Endothelial cell of umbilical vein (primary cell): ENCODE measurements at regions not wholly inside any gene's neighbourhood (a gene's known extent, or its start where the extent isn't known, plus 50 kb on each side); places are given as distances from the start of the nearest gene placed in this dataset.

Experiments used
- BruUV-seq: library from RNA; stranded (reverse); fragments of 400-500 nt; replicated peaks from 2 replicates; lab custom pipeline; 2021; lab: Mats Ljungman, UMichigan
- CTCF ChIA-PET: fragments of 300-600, 350-600 bp; sonication (Branson Sonifier 250); formaldehyde crosslinking; loops from one replicate; lab custom pipeline; 2021; ENCODE audit warnings: antibody characterized with exemption, inconsistent platforms; lab: Charles Lee
- POLR2A ChIA-PET: fragments of 300-600, 350-600 bp; sonication (Branson Sonifier 250); formaldehyde crosslinking; loops from one replicate; lab custom pipeline; 2021; ENCODE audit warnings: antibody characterized with exemption, inconsistent platforms; lab: Charles Lee
- DNase-seq: peaks from one replicate; pipeline ENCODE4 v3.0.0-alpha.2; 2011; ENCODE audit warnings: low read depth, low spot score
- FAIRE-seq: peaks from 2 replicates; lab custom pipeline; 2011; peaks lifted over from hg19 to GRCh38; lab: Jason Lieb, UNC
- H2AFZ ChIP-seq: 2 replicates; pipeline ENCODE4 v1.6.0; 2012; ENCODE audit warnings: low read depth, low read length, control low read depth, inconsistent platforms
- H3K27ac ChIP-seq: 2 replicates; pipeline ENCODE4 v1.5.1; 2011; ENCODE audit warnings: low read depth, mild to moderate bottlenecking, control low read depth, low read length, moderate library complexity; ENCODE audit not compliant: insufficient read depth
- H3K27me3 ChIP-seq, 2 experiments: 2 replicates each; pipeline versions ENCODE4 v1.6.0 to v1.6.1; 2011; ENCODE audit warnings: low read length in 2 of 2, mixed read lengths in 1 of 2; ENCODE audit not compliant: control insufficient read depth in 2 of 2, insufficient read depth in 2 of 2
- H3K36me3 ChIP-seq, 2 experiments: 2 replicates in 1 of 2; 3 replicates in 1 of 2; pipeline ENCODE4 v1.5.1; 2011; ENCODE audit warnings: low read length in 2 of 2, mild to moderate bottlenecking in 1 of 2, moderate library complexity in 1 of 2; ENCODE audit not compliant: control insufficient read depth in 2 of 2, insufficient read depth in 2 of 2; ENCODE audit errors: extremely low read depth in 1 of 2
- H3K4me1 ChIP-seq: 3 replicates; pipeline ENCODE4 v1.5.1; 2011; ENCODE audit warnings: mild to moderate bottlenecking, low read length; ENCODE audit not compliant: control insufficient read depth, insufficient read depth; ENCODE audit errors: extremely low read depth
- H3K4me2 ChIP-seq: 2 replicates; pipeline ENCODE4 v1.6.1; 2011; ENCODE audit warnings: low read length, control low read depth, mixed read lengths; ENCODE audit not compliant: insufficient read depth
- H3K4me3 ChIP-seq, 3 experiments: fragments of 200-600 bp in 1 of 3; sonication (generic), shearing (Covaris generic) in 1 of 3; replicated peaks in 1 of 3; 2 replicates each; pipeline ENCODE4 v1.5.1; 2011 to 2016; ENCODE audit warnings: control low read depth in 3 of 3, low read length in 3 of 3, mild to moderate bottlenecking in 2 of 3, inconsistent platforms in 1 of 3, low read depth in 1 of 3, moderate library complexity in 1 of 3; ENCODE audit not compliant: insufficient read depth in 1 of 3
- H3K79me2 ChIP-seq: 2 replicates; pipeline ENCODE4 v1.6.0; 2012; ENCODE audit warnings: low read length, inconsistent platforms; ENCODE audit not compliant: control insufficient read depth, insufficient read depth
- H3K9ac ChIP-seq: replicated peaks from 2 replicates; pipeline ENCODE3; 2011; ENCODE audit warnings: low read length, control low read depth; ENCODE audit not compliant: insufficient read depth; ENCODE audit errors: extremely low read depth
- H3K9me1 ChIP-seq: replicated peaks from 3 replicates; pipeline ENCODE4 v1.6.0; 2011; ENCODE audit warnings: mild to moderate bottlenecking, low read length; ENCODE audit not compliant: control insufficient read depth, insufficient read depth; ENCODE audit errors: extremely low read depth
- H3K9me3 ChIP-seq: replicated peaks from 2 replicates; pipeline ENCODE4 v1.5.1; 2012; ENCODE audit warnings: low read length, inconsistent platforms; ENCODE audit not compliant: control insufficient read depth, insufficient read depth
- H4K20me1 ChIP-seq: replicated peaks from 2 replicates; pipeline ENCODE3; 2011; ENCODE audit warnings: mild to moderate bottlenecking, low read length; ENCODE audit not compliant: control insufficient read depth, insufficient read depth; ENCODE audit errors: extremely low read depth
- CTCF ChIP-seq, 2 donors: IDR thresholded peaks; 1 replicate in 1 of 2; 2 replicates in 1 of 2; pipeline ENCODE4 v1.5.1; 2011; ENCODE audit warnings: low read length in 2 of 2, mild to moderate bottlenecking in 2 of 2, moderate library complexity in 2 of 2, control low read depth in 1 of 2, inconsistent platforms in 1 of 2, low read depth in 1 of 2; ENCODE audit not compliant: insufficient read depth in 1 of 2; ENCODE audit errors: extremely low read depth in 1 of 2
- EZH2 ChIP-seq: IDR thresholded peaks from 2 replicates; pipeline ENCODE4 v1.6.1; 2012; ENCODE audit warnings: borderline replicate concordance, low read depth, mild to moderate bottlenecking, moderate library complexity, low read length, inconsistent platforms; ENCODE audit not compliant: severe bottlenecking
- FOS ChIP-seq: IDR thresholded peaks from 2 replicates; pipeline ENCODE4 v1.6.1; 2011; ENCODE audit warnings: mild to moderate bottlenecking, low read length, moderate library complexity, borderline replicate concordance; ENCODE audit not compliant: insufficient read depth
- GATA2 ChIP-seq: IDR thresholded peaks from 2 replicates; pipeline ENCODE4 v1.7.0; 2011; ENCODE audit warnings: low read depth, mild to moderate bottlenecking, moderate library complexity, mixed read lengths, low read length; ENCODE audit not compliant: insufficient read length, insufficient read depth
- JUN ChIP-seq: IDR thresholded peaks from 2 replicates; pipeline ENCODE4 v1.6.1; 2011; ENCODE audit warnings: borderline replicate concordance, low read depth; ENCODE audit not compliant: insufficient read length, insufficient read depth
- MAX ChIP-seq: IDR thresholded peaks from 2 replicates; pipeline ENCODE4 v1.6.1; 2011; ENCODE audit not compliant: insufficient read depth, insufficient read length
- MYC ChIP-seq: IDR thresholded peaks from one replicate; pipeline ENCODE4 v1.6.1; 2011; ENCODE audit warnings: mild to moderate bottlenecking, low read depth, low read length
- POLR2A ChIP-seq: IDR thresholded peaks from 2 replicates; pipeline ENCODE4 v1.6.1; 2012; ENCODE audit warnings: low read depth, mild to moderate bottlenecking, control low read depth, low read length
- dilution Hi-C: fragments of 300-500 bp; cut with MboI; formaldehyde crosslinking; loops from one replicate; pipeline ENCODE4 v1.15.0; 2019; ENCODE audit warnings: low sequenced_read_pairs; ENCODE audit not compliant: extremely low pct_ligation_motif_present
- intact Hi-C: fragments of 100-400 bp; cut with micrococcal nuclease; formaldehyde crosslinking; loops from one replicate; pipeline ENCODE4 v1.10.0; 2022

GRCh38 chr11:109018639-109019038, 353.8 kb downstream of the DDX10 start:
- no peak overlapping the region for H2AFZ ChIP-seq
- peaks cover 3% of the 10 kb centered on the region for H3K9me1 ChIP-seq
- TF ChIP-seq JUN: no peak
- TF ChIP-seq FOS: no peak
- no peak for TF ChIP-seq MYC
- no peak for TF ChIP-seq MAX
- no peak for TF ChIP-seq POLR2A
- TF ChIP-seq CTCF (IDR thresholded peaks at IDR 0.05; ENCODE audit: extremely low read depth in 1 of 2, insufficient read depth in 1 of 2, low read depth in 1 of 2, low read length in 2 of 2): no peak
- TF ChIP-seq EZH2: no peak
- no peak for TF ChIP-seq GATA2
- no peaks in the 10 kb centered on the region for H3K79me2 ChIP-seq
- H3K36me3 ChIP-seq: no peaks in the 10 kb centered on the region
- ChIA-PET CTCF (no interaction called here), POLR2A (no interaction called here)
- DNase-seq (no peak), FAIRE-seq (no peak)
- H3K4me3 ChIP-seq: no peak overlapping the region
- intact Hi-C loops: loop anchor here (5.0 kb wide), 1 partner anchor 146 kb away; no protein-coding TSS in a partner anchor
- H3K9ac ChIP-seq: no peak overlapping the region
- no peak overlapping the region for H3K27ac ChIP-seq
- dilution Hi-C loops: no loop called here
- no peaks in the 10 kb centered on the region for H4K20me1 ChIP-seq
- H3K4me1 ChIP-seq: peaks cover 14% of the 10 kb centered on the region
- H3K27me3 ChIP-seq: no peaks in the 10 kb centered on the region
- no peaks in the 10 kb centered on the region for H3K9me3 ChIP-seq
- H3K4me2 ChIP-seq: no peak overlapping the region
- no TSS peak for BruUV-seq
